ENCODE measurements at regions not wholly inside any gene's neighbourhood (a gene's known extent, or its start where the extent isn't known, plus 50 kb on each side); places are given as distances from the start of the nearest gene placed in this dataset.
A peak's percentile ranks its signal among the peaks of the same experiment; 100 is the strongest.

- Histone ChIP-seq H3K18ac (ENCODE audit: extremely low read depth, low read length) (no peak overlapping the region), H3K9ac (replicated peaks in 1 of 4; ENCODE audit: extremely low read depth in 1 of 4, low read depth in 3 of 4, low read length in 3 of 4) (no peak overlapping the region), H3K36me3 (ENCODE audit: control insufficient read depth in 2 of 4, insufficient read depth in 4 of 4, low read length in 3 of 4) (no peaks in the 10 kb centered on the region), H3K4ac (replicated peaks; ENCODE audit: insufficient read length, low read depth, low read length) (peak overlapping the region; percentile 4), H2BK20ac (ENCODE audit: low read length) (no peak overlapping the region), H3K79me1 (ENCODE audit: low read depth, low read length) (no peaks in the 10 kb centered on the region), H2AK5ac (ENCODE audit: low read depth, low read length) (no peak overlapping the region), H2BK5ac (ENCODE audit: low read depth, low read length) (no peak overlapping the region; the same call in 1 of the 2 replicates), H4K8ac (ENCODE audit: extremely low read depth, insufficient read depth, low read length) (no peak overlapping the region; the same call in 1 of the 2 replicates), H2AFZ (ENCODE audit: low read length) (no peak overlapping the region), H3K4me1 (replicated peaks in 1 of 4; ENCODE audit: control insufficient read depth in 3 of 4, insufficient read depth in 4 of 4, low read length in 3 of 4) (peaks cover 0 to 4% (median 0%) of the 10 kb centered on the region in 4 experiments; a peak in 2 of 7 replicates), H3K56ac (replicated peaks; ENCODE audit: insufficient read length, low read depth, low read length) (no peak overlapping the region), H2BK15ac (ENCODE audit: low read length) (no peak overlapping the region), H4K5ac (ENCODE audit: insufficient read length, low read depth, low read length) (no peak overlapping the region), H3K23ac (ENCODE audit: insufficient read length) (no peak overlapping the region), H3K79me2 (ENCODE audit: control insufficient read depth in 1 of 2, insufficient read depth in 2 of 2, low read length in 2 of 2) (no peaks in the 10 kb centered on the region), H3K4me2 (ENCODE audit: insufficient read depth in 1 of 2, low read depth in 2 of 2, low read length in 2 of 2) (no peak overlapping the region), H3K23me2 (ENCODE audit: low read depth, low read length) (no peaks in the 10 kb centered on the region; the same call in 1 of the 2 replicates), H4K20me1 (replicated peaks in 1 of 2; ENCODE audit: control insufficient read depth in 1 of 2, insufficient read depth in 2 of 2, low read length in 2 of 2) (no peaks in the 10 kb centered on the region), H4K91ac (replicated peaks; ENCODE audit: insufficient read length, low read length) (no peak overlapping the region), H2BK120ac (replicated peaks; ENCODE audit: low read depth, low read length) (no peak overlapping the region), H3K27ac (ENCODE audit: low read depth, low read length) (no peak overlapping the region), H3K14ac (ENCODE audit: insufficient read length) (no peak overlapping the region), H3K27me3 (replicated peaks in 1 of 4; ENCODE audit: control insufficient read depth in 3 of 4, extremely low read depth in 1 of 4, insufficient read depth in 3 of 4, low read length in 3 of 4) (no peaks in the 10 kb centered on the region), H3K9me3 (ENCODE audit: insufficient read depth in 2 of 2, low read depth in 1 of 2, low read length in 1 of 2) (no peaks in the 10 kb centered on the region), H2BK12ac (ENCODE audit: low read depth, low read length) (no peak overlapping the region), H3K4me3 (ENCODE audit: extremely low read depth in 1 of 4, insufficient read depth in 2 of 4, low read depth in 3 of 4, low read length in 4 of 4) (no peak overlapping the region)
- DNase-seq (ENCODE audit: low read depth in 1 of 2, low spot score in 2 of 2) (no peak), FAIRE-seq (no peak)
- TF ChIP-seq PHF8 (conservative IDR thresholded peaks at IDR 0.05; ENCODE audit: low read depth, low read length): no peak
- no peak for TF ChIP-seq JUN (IDR thresholded peaks at IDR 0.05; ENCODE audit: low read depth, low read length)
- ChIA-PET POLR2A (ENCODE audit: partially characterized antibody) (no interaction called here), CTCF (ENCODE audit: partially characterized antibody) (interaction anchor here (0.9 kb wide), 1 partner anchor 21 kb away, joined by 3 read pairs; no protein-coding TSS in a partner anchor)
- WGBS, 2 experiments (ENCODE audit: extremely low coverage in 1 of 2, insufficient coverage in 1 of 2, insufficient read length in 1 of 2, insufficient replicate concordance in 2 of 2, low coverage in 1 of 2, low lambda C conversion rate in 2 of 2, missing lambda C conversion rate in 1 of 2): 80% methylated on average over 16 of the region's 16 CpGs; no CpG with 5 or more reads in 1 of the 2 experiments
These were observed 306.7 kb downstream of the ADGRD1 start for GRCh38 chr12:131260251-131260905.

Data from H1 (cell line).